Peyer's patch (tissue), 4 donors: ENCODE measurements at regions not wholly inside any gene's neighbourhood (a gene's known extent, or its start where the extent isn't known, plus 50 kb on each side); places are given as distances from the start of the nearest gene placed in this dataset.

Experiments used
- POLR2A ChIP-seq, 2 donors: fragments of 450-650 bp; IDR thresholded peaks; one replicate each; pipeline ENCODE4 v1.5.1; 2017; ENCODE audit warnings: antibody characterized with exemption in 2 of 2, mild to moderate bottlenecking in 2 of 2, moderate library complexity in 2 of 2
- TF ChIP-seq, protein P1 (sequence below), 6 experiments: fragments of 450-650 bp in 4 of 6; fragments of 200-600 bp in 2 of 6; sonication (generic) in 1 of 6; IDR thresholded peaks; one replicate each; pipeline ENCODE4 v1.5.1; 2017 to 2019; ENCODE audit warnings: antibody characterized with exemption in 6 of 6, mild to moderate bottlenecking in 3 of 6, moderate library complexity in 1 of 6

DNA sequence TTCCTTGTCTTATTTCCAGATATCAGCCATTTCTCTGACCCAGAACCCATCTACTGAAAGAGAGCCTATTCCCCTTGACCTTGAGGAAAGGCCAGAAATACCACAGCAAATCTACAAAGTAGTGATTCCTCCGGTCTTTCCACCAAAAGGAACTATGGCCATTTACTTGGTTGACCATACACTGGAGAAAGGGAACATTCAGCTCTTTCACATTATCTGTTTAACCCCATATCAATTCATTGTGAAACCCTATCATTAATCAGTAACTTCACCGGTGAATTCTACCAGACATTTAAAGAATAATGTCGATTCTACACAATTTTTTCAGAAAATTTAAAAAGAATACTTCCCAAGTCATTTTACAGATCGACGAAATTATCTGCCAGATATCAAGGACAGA, 265.7 kb upstream of the CLEC14A start:
- TF ChIP-seq, protein P1, sequence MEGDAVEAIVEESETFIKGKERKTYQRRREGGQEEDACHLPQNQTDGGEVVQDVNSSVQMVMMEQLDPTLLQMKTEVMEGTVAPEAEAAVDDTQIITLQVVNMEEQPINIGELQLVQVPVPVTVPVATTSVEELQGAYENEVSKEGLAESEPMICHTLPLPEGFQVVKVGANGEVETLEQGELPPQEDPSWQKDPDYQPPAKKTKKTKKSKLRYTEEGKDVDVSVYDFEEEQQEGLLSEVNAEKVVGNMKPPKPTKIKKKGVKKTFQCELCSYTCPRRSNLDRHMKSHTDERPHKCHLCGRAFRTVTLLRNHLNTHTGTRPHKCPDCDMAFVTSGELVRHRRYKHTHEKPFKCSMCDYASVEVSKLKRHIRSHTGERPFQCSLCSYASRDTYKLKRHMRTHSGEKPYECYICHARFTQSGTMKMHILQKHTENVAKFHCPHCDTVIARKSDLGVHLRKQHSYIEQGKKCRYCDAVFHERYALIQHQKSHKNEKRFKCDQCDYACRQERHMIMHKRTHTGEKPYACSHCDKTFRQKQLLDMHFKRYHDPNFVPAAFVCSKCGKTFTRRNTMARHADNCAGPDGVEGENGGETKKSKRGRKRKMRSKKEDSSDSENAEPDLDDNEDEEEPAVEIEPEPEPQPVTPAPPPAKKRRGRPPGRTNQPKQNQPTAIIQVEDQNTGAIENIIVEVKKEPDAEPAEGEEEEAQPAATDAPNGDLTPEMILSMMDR (IDR thresholded peaks at IDR 0.05), result no peak
- TF ChIP-seq POLR2A (IDR thresholded peaks at IDR 0.05), result no peak
